Fibroblast of peridontal ligament (primary cell): ENCODE measurements at regions not wholly inside any gene's neighbourhood (a gene's known extent, or its start where the extent isn't known, plus 50 kb on each side); places are given as distances from the start of the nearest gene placed in this dataset.
A peak's percentile ranks its signal among the peaks of the same experiment; 100 is the strongest.
"Not testable (repeated sequence)": the region's sequence is repeated elsewhere in the genome, so short reads cannot be mapped to it uniquely, and the experiment has no call there.

Experiments used
- DNase-seq: peaks from one replicate; pipeline ENCODE4 v3.0.0-alpha.2; 2010; ENCODE audit errors: extremely low read depth

- DNase-seq = no peak
Observed at GRCh38 chr1:244297087-244297486, 154.6 kb downstream of the ADSS2 start.

DNA sequence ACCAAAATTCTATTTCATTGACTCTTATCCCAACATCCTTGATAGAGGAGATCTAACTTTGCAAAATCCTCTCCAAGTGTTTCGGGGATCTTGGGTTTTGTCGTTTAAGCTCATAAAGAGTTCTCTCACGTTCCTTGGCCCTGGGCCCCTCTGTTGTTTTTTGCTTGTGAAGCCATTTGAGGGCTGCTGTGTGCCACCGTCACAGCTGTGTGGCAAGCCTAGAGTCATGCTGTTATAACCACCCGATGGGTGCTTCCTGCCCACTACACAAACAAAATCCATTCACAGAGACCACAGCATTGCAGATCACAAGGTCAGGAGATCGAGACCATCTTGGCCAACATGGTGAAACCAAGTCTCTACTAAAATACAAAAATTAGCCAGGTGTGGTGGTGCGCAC, 154.1 kb downstream of the ADSS2 start:
- no peak for DNase-seq

- not testable (repeated sequence) for DNase-seq
Observed at GRCh38 chr1:244300029-244300375, 151.7 kb downstream of the ADSS2 start.

GRCh38 chr1:244301595-244302130, 150.0 kb downstream of the ADSS2 start:
- DNase-seq = no peak

DNA sequence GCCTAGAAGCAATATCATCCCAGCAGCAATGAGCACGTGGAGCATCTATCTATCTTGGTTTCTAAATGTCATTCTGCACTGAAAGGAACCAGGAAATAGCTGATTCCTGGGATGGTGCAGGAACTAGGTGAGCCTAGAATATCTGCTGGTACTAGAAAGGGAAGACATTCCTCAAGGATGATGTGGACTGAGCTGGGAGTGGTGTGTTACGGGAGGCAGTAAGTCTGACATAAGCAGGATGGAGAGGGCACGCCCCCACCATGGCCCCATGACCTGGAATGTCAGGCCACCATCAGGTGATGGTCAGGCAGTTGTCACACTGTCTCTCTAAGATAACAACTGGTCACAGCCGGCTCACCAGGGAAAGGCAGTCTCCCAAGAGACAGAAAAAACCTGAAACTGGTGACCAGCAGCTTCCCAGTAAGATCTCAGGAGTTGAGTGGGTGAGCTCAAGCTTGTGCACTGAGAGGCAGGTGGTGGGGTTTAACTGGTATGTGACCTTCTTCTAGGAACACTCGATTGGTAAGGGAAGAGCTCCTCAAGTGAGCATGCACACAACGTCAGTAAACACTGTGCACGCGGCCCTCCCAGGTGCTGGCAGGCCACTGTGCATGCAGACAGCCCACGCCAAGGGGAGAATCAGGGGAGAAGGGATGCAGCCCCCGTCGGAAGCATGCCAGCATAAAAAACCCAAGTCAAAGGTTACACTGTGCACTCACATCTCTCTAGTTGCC, 148.7 kb downstream of the ADSS2 start:
- DNase-seq = no peak

- DNase-seq = no peak
Observed at GRCh38 chr1:244303610-244303969, 148.1 kb downstream of the ADSS2 start.

GRCh38 chr1:244304156-244304555, 147.6 kb downstream of the ADSS2 start:
- DNase-seq = no peak

DNA sequence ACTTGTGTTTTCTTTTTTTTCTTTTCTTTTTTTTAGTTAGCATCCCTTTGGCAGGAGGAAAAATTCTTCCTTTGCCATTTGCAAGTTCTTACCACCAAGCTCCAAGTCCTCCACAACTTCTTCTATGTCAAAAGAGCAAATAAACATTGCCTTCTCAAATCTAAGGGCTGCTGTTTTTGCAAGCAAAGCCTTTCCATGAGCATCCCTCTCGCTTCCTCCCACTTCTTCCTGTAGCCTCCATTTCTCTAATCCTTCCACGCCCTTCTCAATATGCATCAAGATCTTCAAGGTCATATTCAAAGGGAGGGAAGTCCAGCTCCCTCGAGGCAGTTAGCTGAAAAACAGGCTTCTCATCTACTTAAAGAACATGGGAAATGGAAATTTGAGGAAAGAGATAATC, 147.1 kb downstream of the ADSS2 start:
- DNase-seq = no peak

- no peak for DNase-seq
Observed at GRCh38 chr1:244305776-244306341, 145.8 kb downstream of the ADSS2 start.

DNA sequence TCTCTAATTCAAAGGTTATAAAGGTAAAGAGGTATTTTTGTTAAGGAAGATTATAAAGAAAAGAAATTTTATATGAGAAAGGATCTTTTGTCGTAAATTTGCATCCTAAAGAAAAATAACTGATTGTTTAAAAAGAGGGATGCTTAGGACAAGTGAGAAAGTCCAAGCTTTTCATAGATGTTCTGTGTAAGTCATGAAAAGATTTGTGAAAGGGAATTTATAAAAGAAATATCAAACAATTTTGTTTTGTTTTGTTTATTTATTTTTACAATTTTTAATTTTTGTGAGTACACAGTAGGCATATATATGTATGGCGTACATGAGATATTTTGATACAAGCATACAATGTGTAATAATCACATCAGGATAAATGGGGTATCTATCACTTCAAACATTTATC, 145.2 kb downstream of the ADSS2 start:
- no peak for DNase-seq

DNA sequence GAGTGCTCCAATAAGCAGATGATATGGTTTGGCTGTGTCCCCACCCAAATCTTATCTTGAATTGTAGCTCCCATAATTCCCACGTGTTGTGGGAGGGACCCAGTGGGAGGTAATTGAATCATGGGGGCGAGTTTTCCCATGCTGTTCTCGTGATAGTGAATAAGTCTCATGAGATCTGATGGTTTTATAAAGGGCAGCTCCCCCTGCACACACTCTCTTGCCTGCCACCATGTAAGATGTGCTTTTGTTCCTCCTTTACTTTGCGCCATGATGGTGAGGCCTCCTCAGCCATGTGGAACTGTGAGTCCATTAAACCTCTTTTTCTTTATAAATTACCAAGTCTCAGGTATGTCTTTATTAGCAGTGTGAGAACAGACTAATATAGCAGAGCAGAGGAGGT, 142.5 kb downstream of the ADSS2 start:
- DNase-seq = not testable (repeated sequence)

- DNase-seq = peak; percentile 45
Observed at GRCh38 chr1:244311784-244312532, 139.8 kb downstream of the ADSS2 start.

DNA sequence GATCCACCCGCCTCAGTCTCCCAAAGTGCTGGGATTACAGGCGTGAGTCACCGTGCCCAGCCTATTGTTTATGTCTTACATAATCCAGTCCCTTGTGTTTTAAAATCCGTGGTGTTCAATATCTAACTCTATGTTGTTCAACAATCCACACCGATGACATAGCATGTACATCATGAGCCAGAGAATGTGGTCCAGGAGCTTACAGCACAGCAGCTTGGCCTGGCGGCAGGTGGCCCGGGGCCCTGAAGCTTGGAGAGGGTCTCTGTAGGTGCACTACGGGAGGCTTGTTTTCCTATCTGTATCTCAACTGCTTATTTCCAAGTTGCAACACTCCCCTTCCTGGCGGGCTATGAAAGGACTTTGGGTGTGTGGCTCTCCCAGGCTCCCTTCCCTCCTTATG, 138.4 kb downstream of the ADSS2 start:
- DNase-seq = no peak

DNA sequence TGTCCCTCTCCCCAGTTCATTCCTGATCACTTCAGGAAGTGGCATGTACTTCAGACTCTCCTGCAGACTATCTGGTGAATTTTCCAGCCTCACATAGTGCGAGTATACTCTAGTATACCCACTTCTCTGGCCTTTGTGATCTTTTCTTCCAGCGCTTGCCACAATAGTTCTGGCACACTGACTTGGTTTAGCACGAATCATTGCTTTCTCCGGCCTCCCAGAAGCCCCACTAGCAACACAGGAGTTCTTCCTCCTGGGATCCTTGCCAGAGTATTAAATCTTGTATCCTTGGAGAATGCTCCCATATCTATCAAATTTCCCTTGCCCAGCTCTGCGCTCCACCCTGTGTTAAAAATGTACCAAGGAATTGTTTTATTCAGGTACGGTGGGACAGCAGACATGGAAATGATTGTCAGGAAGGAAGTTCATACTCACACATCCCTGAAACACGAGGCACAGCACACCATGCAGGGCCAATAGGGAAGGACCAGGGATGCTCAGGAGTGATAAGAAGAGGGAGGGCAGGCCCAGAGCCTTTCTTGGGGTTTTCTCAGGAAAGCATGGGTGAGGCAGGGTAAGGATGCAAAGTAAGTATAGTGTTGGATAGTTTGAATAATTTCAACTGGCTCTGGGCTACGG, 136.7 kb downstream of the ADSS2 start:
- peak; percentile 66 for DNase-seq

DNA sequence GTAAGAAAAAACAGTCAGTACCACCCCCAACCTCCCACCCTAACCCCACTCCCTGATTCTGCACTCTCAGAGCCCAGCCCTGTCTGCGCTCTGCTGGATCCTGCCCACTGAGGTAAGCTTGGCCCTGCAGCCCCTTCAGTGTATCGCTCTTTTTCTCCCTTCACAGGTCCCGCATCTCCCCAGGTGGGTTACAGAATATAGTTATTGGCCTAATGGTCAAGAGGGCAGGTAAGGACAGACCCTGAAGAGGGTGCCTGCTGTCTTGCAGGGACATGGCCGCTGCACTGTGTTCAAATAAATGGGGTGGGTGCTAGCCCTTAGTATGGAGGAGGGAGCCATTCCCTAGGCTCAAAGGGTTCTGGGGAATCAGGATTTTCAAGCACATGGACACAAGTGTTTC, 135.7 kb downstream of the ADSS2 start:
- no peak for DNase-seq

DNA sequence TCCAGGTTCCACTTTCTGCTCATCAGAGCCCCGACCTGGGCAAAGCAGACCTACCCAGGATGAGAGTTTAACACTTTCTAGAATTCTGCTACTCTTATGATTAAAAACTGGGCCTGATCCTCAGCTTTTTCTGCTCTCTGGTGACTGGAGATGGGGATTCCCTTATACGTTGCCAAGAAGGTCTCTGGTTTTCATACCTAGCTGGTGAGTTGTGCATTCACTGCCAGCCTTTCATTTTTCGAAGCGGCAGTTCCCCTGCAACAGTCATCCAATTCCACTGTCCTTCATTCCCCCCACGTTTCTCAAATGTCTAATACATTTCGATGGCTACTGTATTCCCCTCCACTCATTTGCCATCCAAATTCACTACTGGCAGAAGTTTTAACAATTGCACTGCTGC, 135.3 kb downstream of the ADSS2 start:
- DNase-seq = no peak

DNA sequence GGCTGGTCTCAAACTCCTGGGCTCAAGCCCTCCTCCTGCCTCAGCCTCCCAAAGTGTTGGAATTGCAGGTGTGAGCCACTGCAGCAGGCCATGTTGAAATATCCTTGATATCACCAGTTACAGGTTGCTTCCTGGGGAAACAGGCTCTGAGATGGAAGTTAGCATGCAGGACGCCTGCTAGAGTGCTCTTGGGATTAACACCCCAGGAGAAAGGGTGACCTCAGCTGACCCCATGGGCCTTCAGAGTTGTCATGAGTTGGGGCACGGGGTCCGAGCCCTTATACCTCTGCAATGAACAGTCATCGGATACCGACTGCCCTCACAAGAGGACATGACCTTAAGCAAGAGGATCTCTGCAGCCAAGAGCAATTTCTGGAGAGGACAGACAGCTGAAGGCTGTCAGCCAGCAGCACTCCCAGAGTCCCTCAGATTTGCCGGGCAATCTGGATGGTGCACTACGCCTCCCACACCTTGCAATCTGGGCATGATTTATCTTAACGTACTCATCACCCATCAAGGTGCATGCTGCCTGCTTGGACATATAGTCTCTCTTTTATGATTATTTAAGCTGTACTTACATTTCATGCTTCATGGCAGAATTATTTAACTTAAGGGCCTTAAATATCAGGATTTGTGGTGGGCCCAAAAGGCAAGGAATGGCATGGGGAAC, 134.6 kb downstream of the ADSS2 start:
- no peak for DNase-seq

DNA sequence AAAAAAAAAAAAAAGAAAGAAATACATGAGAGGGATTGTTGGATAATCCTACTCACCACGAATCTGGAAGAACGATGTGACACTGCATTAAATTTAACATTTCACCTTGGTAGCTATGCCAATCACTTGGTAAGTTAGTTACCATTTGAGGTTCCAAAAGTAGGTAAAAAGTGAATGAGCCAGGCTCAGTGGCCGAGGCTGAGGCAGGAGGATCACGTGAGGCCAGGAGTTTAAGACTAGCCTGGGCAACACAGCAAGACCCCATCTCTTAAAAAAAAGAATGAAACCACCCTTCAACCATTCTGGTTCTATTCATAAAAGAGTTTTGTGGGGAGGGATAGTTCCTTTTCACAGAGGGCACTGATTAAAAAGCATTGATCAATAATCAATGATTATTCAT, 133.6 kb downstream of the ADSS2 start:
- no peak for DNase-seq

GRCh38 chr1:244318512-244318911, 133.2 kb downstream of the ADSS2 start:
- DNase-seq = no peak

DNA sequence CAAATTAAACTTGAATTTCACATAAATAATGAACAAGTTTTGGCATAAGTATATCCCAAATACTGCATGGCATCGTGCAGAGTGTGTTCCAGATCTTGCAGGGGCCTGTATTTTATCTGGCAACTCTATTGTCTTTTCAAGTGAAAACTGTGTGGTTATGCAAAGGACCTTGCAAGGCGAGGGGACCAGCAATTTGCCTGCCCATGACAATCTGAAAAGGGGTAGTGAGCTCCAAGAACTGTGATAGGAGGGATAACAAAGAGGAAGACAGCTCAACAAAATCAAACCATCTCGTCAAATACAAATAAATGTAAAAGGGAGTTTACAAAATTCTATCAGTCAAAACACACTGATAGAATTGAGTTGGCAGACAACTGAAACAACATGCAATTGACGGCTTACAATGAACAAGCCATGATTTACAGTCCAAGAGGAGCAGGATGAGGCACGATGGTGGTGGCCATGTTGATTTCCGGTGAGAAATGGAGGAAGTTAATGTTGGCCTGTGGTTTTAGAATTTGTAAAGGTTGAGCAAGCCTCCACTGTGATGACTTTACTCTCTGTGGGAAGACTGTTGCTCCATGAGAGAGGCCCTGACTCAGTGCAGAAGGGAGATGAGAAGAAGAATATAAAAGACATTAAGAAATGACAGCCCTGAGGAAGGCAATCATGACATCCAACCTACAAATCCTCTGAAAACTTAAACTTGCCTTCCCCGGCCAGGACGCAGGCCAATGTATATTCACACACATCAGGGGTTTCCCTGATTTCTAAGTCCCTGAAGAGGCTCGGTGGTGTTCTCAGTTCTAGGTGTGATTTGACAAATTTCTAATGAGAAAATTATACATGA, 132.2 kb downstream of the ADSS2 start:
- DNase-seq = peak; percentile 85

- no peak for DNase-seq
Observed at GRCh38 chr1:244322181-244322580, 129.5 kb downstream of the ADSS2 start.
